Fibroblast of lung (primary cell): ENCODE measurements at regions not wholly inside any gene's neighbourhood (a gene's known extent, or its start where the extent isn't known, plus 50 kb on each side); places are given as distances from the start of the nearest gene placed in this dataset.

Experiments used
- DNase-seq, 2 donors: peaks; one replicate each; pipeline versions ENCODE4 v3.0.0 to v3.0.0-alpha.2; 2010; ENCODE audit warnings: low read depth in 2 of 2
- H2AFZ ChIP-seq: 2 replicates; pipeline ENCODE4 v1.5.1; 2012; ENCODE audit warnings: low read length, control low read depth, inconsistent platforms
- H3K27ac ChIP-seq: 2 replicates; pipeline ENCODE4 v1.5.1; 2011; ENCODE audit warnings: low read length, control low read depth; ENCODE audit not compliant: insufficient read depth
- H3K27me3 ChIP-seq: 2 replicates; pipeline ENCODE4 v1.5.1; 2011; ENCODE audit warnings: mild to moderate bottlenecking, low read length; ENCODE audit not compliant: control insufficient read depth, insufficient read depth
- H3K36me3 ChIP-seq: 2 replicates; pipeline ENCODE4 v1.5.1; 2011; ENCODE audit warnings: low read length; ENCODE audit not compliant: control insufficient read depth, insufficient read depth
- H3K4me1 ChIP-seq: 2 replicates; pipeline ENCODE4 v1.5.1; 2011; ENCODE audit warnings: low read length; ENCODE audit not compliant: control insufficient read depth, insufficient read depth; ENCODE audit errors: extremely low read depth
- H3K4me2 ChIP-seq: 2 replicates; pipeline ENCODE4 v1.5.1; 2011; ENCODE audit warnings: low read length, control low read depth; ENCODE audit not compliant: insufficient read depth; ENCODE audit errors: extremely low read depth
- H3K4me3 ChIP-seq, 4 experiments: fragments of 200-600 bp in 1 of 4; sonication (generic) in 1 of 4; replicated peaks in 1 of 4; 2 replicates each; pipeline ENCODE4 v1.5.1; 2011 to 2016; ENCODE audit warnings: low read length in 4 of 4, low read depth in 3 of 4, mild to moderate bottlenecking in 3 of 4, control low read depth in 2 of 4, inconsistent platforms in 1 of 4, mixed read lengths in 1 of 4; ENCODE audit not compliant: insufficient read depth in 1 of 4; ENCODE audit errors: control extremely low read depth in 1 of 4
- H3K79me2 ChIP-seq: 2 replicates; pipeline ENCODE4 v1.5.1; 2012; ENCODE audit warnings: mild to moderate bottlenecking, low read length, inconsistent platforms; ENCODE audit not compliant: control insufficient read depth, insufficient read depth
- H3K9ac ChIP-seq: 2 replicates; pipeline ENCODE4 v1.5.1; 2011; ENCODE audit warnings: mild to moderate bottlenecking, low read length, control low read depth; ENCODE audit not compliant: insufficient read depth
- H3K9me3 ChIP-seq: 2 replicates; pipeline ENCODE4 v1.5.1; 2012; ENCODE audit warnings: low read depth, low read length; ENCODE audit not compliant: control insufficient read depth, insufficient read depth
- H4K20me1 ChIP-seq: 2 replicates; pipeline ENCODE4 v1.5.1; 2011; ENCODE audit warnings: low read length; ENCODE audit not compliant: control insufficient read depth, insufficient read depth; ENCODE audit errors: extremely low read depth
- CTCF ChIP-seq, 2 donors: IDR thresholded peaks in 1 of 2; conservative IDR thresholded peaks in 1 of 2; 1 replicate in 1 of 2; 2 replicates in 1 of 2; pipeline ENCODE4 v1.5.1; 2011 to 2012; ENCODE audit warnings: low read length in 2 of 2, control low read depth in 1 of 2, inconsistent platforms in 1 of 2, low read depth in 1 of 2, mild to moderate bottlenecking in 1 of 2
- EZH2 ChIP-seq: IDR thresholded peaks from 2 replicates; pipeline ENCODE4 v1.5.1; 2012; ENCODE audit warnings: low read length, control low read depth, mild to moderate bottlenecking; ENCODE audit errors: missing control alignments

- H3K79me2 ChIP-seq, result no peaks in the 10 kb centered on the region
- H3K27ac ChIP-seq, result no peak overlapping the region
- no peaks in the 10 kb centered on the region for H3K4me1 ChIP-seq
- DNase-seq, result no peak
- peak overlapping the region in 3 of 4 experiments; percentile 26 to 67 (median 48) for H3K4me3 ChIP-seq
- TF ChIP-seq EZH2 (no peak), CTCF (conservative IDR thresholded peaks at IDR 0.05 in 1 of 2, IDR thresholded peaks at IDR 0.05 in 1 of 2; ENCODE audit: low read depth in 1 of 2, low read length in 2 of 2) (no peak)
- H4K20me1 ChIP-seq, result no peaks in the 10 kb centered on the region
- H3K4me2 ChIP-seq, result peak overlapping the region; percentile 72
- H3K9me3 ChIP-seq, result no peaks in the 10 kb centered on the region
- H2AFZ ChIP-seq, result no peak overlapping the region
- H3K27me3 ChIP-seq, result peaks cover 8% of the 10 kb centered on the region
- H3K9ac ChIP-seq, result no peak overlapping the region
- no peaks in the 10 kb centered on the region for H3K36me3 ChIP-seq
These were observed 61.1 kb downstream of the SMUG1 start for GRCh38 chr12:54127538-54128259.

- Histone ChIP-seq H3K9me3 (no peaks in the 10 kb centered on the region), H3K27ac (no peak overlapping the region), H3K9ac (no peak overlapping the region), H3K36me3 (no peaks in the 10 kb centered on the region), H3K4me3 (no peak overlapping the region), H4K20me1 (no peaks in the 10 kb centered on the region), H3K79me2 (no peaks in the 10 kb centered on the region), H2AFZ (no peak overlapping the region), H3K27me3 (peaks cover 8% of the 10 kb centered on the region), H3K4me1 (no peaks in the 10 kb centered on the region), H3K4me2 (no peak overlapping the region)
- no peak for DNase-seq
- no peak for TF ChIP-seq CTCF (conservative IDR thresholded peaks at IDR 0.05 in 1 of 2, IDR thresholded peaks at IDR 0.05 in 1 of 2; ENCODE audit: low read depth in 1 of 2, low read length in 2 of 2)
- TF ChIP-seq EZH2, result no peak
These were observed 60.4 kb downstream of the SMUG1 start for GRCh38 chr12:54128416-54128815.

DNA sequence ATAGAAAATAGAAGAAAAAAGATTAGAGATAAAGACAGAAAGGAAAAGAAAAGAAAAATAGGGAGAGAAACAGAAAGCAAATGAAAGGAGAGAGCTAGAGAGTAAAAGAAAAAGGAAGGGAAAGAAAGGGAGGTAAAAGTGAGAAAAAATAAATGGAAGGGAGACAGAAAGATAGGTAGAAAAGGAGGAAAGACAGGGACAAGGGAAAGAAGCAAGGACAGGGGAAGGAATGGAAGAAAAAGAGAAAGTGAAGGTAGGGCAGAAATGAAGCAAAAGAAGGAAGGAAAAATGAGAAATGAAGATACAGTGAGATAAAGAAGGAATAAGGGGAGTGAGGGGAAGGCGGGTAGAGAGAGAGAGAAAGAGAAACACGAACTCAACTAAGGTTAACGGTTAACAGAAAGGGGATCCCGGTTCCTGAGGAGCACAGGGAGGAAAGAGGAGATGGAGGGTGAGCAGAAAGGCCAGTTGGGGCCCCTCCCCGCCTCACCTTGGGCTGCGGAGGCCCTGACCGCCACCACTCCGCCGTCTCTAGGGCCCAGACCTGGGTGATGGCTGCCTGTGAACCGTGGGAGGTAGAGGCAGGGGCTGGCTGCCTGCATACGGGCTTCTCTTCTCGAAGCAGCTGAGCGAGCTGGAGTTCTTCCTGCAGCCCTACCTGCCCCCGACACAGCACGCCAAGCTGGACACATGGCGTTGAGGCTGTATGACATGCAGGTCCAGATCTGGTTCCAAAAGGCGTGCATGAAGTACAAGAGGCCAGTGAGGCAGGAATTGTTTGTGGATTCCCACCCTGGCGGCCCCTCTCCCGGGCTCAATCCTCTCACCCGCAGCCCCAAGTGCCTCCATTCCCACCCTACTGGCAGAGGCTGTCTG lies 59.5 kb downstream of the SMUG1 start:
- peaks cover 8% of the 10 kb centered on the region for H3K27me3 ChIP-seq
- no peak overlapping the region for H3K9ac ChIP-seq
- no peak overlapping the region for H3K27ac ChIP-seq
- no peak overlapping the region for H3K4me3 ChIP-seq
- H3K4me1 ChIP-seq, result no peaks in the 10 kb centered on the region
- TF ChIP-seq EZH2 (no peak), CTCF (conservative IDR thresholded peaks at IDR 0.05 in 1 of 2, IDR thresholded peaks at IDR 0.05 in 1 of 2; ENCODE audit: low read depth in 1 of 2, low read length in 2 of 2) (no peak)
- H2AFZ ChIP-seq, result no peak overlapping the region
- no peak overlapping the region for H3K4me2 ChIP-seq
- H3K36me3 ChIP-seq, result no peaks in the 10 kb centered on the region
- no peaks in the 10 kb centered on the region for H3K79me2 ChIP-seq
- H3K9me3 ChIP-seq, result no peaks in the 10 kb centered on the region
- no peak for DNase-seq
- H4K20me1 ChIP-seq, result no peaks in the 10 kb centered on the region
